ENCODE measurements at regions not wholly inside any gene's neighbourhood (a gene's known extent, or its start where the extent isn't known, plus 50 kb on each side); places are given as distances from the start of the nearest gene placed in this dataset.

DNA sequence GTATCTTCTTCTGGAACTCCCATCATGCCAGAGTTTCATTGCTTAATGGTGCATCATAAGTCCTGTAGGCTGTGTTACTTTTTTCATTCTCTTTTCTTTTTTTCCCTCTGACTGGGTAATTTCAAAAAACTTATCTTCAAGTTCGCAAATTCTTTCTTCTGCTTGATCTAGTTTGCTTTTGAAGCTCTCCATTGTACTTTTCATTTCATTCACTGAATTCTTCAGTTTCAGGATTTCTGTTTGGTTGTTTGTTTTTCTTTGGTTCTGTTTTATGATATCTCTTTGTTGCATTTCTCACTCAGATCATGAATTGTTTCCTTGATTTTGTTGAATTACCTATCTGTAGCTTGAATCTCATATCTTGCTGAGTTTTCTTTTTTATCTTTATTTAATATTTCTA lies 83.3 kb upstream of the PRMT8 start:
- no peak overlapping the region for H3K4me3 ChIP-seq
- H3K27ac ChIP-seq: no peak overlapping the region
- DNase-seq (ENCODE audit: low spot score): no peak
- TF ChIP-seq, protein P1, sequence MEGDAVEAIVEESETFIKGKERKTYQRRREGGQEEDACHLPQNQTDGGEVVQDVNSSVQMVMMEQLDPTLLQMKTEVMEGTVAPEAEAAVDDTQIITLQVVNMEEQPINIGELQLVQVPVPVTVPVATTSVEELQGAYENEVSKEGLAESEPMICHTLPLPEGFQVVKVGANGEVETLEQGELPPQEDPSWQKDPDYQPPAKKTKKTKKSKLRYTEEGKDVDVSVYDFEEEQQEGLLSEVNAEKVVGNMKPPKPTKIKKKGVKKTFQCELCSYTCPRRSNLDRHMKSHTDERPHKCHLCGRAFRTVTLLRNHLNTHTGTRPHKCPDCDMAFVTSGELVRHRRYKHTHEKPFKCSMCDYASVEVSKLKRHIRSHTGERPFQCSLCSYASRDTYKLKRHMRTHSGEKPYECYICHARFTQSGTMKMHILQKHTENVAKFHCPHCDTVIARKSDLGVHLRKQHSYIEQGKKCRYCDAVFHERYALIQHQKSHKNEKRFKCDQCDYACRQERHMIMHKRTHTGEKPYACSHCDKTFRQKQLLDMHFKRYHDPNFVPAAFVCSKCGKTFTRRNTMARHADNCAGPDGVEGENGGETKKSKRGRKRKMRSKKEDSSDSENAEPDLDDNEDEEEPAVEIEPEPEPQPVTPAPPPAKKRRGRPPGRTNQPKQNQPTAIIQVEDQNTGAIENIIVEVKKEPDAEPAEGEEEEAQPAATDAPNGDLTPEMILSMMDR (IDR thresholded peaks at IDR 0.05): no peak

DNA sequence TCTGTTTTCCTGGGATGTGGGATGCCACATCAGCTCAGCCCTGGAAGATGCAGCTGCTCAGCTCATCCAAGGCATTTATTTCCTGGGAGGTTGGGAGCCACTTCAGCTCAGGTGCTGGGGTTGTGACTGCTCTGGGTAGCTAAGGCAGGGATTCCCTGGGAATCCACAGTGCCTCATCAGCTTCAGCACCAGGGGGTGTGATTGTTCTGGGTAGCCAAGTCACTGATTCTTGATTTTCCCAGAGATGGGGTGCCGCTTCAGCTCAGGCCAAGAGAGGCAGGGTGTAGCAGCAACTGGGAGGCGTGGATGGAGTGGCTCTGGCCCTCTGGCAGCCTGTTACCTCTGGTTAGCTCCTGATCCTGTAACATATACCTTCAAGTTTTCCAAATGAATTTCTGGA lies 81.3 kb upstream of the PRMT8 start:
- H3K27ac ChIP-seq: no peak overlapping the region
- no peak for DNase-seq (ENCODE audit: low spot score)
- H3K4me3 ChIP-seq: no peak overlapping the region
- TF ChIP-seq, protein P1 (IDR thresholded peaks at IDR 0.05): no peak

DNA sequence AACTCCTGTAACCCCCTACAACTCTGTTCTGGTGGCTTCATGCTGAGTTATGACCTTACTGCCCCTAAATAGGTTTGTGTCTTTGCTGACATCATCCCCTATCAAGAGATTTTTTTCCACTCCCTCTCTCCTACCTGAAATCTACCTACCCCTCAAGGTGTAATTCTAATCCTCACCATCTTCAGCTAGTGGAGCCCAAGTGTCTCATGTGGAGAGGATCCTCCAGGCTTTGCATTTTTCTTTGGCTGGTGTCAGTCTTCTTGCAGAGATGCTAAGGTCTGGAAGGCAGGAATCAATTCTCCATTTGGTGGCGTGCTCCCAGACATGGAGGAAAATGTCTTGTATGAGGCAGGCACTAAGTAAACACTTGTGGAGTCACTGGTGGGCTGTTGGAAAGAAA lies 74.8 kb upstream of the PRMT8 start:
- H3K4me3 ChIP-seq: no peak overlapping the region
- no peak for DNase-seq (ENCODE audit: low spot score)
- no peak overlapping the region for H3K27ac ChIP-seq
- TF ChIP-seq, protein P1 (IDR thresholded peaks at IDR 0.05): no peak

DNA sequence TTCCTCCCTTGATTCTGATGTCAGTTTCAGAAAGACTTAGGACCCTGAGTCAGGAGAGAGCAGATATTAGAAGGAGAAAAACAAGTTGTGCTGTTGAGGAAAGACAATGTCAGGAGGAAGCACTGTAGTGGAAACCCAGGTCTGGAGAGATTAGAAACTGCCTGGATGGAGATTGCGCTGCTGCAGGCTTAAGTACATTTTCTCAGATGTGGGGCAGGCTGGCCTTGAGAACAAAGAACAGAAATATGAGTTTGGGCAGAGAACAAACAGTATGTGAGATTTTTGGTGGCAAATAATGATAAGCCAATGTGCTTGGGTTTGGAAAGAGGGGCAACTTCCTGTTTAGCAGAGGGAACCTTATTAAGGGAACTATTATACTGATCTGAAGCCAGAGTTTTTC lies 74.3 kb upstream of the PRMT8 start:
- Histone ChIP-seq H3K27ac (no peak overlapping the region), H3K4me3 (no peak overlapping the region)
- DNase-seq (ENCODE audit: low spot score): no peak
- TF ChIP-seq, protein P1 (IDR thresholded peaks at IDR 0.05): no peak

DNA sequence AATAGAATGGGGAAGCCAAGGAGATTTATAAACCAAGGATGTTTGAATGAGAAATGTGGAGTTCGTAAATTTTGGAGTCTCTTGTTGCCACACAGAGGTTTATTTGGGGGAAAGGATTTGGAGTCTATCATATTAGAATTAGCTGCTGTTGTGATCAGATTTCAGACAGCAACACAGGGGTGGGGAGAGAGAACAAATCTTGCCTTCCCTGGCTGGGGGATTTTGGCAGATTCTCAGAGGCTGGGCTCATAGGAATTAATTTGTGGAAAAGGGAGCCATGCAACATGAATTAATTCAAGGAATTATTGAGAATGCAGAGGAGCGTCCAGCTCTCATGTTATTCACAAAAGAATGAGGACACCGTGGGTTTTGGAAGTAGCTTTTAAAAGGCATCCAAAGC lies 73.9 kb upstream of the PRMT8 start:
- Histone ChIP-seq H3K27ac (no peak overlapping the region), H3K4me3 (no peak overlapping the region)
- TF ChIP-seq, protein P1 (IDR thresholded peaks at IDR 0.05): no peak
- no peak for DNase-seq (ENCODE audit: low spot score)

DNA sequence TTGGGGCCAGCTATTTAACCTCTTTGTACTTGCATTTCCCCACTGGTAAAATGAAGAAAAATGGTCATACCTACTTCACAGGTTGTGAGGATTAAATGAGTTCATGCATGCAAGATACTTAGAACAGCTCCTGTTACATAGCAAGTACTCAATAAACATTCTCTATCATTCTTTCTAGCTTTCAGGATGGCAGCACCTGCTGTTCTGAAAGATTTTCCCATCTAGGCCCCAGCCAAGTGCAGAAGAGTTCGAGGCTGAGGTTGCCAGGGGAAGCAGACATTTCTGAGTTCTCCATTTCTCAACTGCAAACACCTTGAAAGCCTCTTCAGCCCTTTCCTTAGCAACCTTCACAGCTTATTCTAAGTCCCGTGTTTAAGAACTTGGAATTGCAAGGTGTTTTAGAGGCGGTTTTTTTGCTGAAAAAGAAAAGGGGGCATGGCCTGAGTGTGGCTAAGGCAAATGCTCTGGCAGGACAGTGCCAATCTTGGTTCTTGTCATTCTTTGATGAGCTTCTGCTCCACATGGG lies 73.0 kb upstream of the PRMT8 start:
- TF ChIP-seq, protein P1 (IDR thresholded peaks at IDR 0.05): no peak
- Histone ChIP-seq H3K27ac (no peak overlapping the region), H3K4me3 (no peak overlapping the region)
- DNase-seq (ENCODE audit: low spot score): no peak

DNA sequence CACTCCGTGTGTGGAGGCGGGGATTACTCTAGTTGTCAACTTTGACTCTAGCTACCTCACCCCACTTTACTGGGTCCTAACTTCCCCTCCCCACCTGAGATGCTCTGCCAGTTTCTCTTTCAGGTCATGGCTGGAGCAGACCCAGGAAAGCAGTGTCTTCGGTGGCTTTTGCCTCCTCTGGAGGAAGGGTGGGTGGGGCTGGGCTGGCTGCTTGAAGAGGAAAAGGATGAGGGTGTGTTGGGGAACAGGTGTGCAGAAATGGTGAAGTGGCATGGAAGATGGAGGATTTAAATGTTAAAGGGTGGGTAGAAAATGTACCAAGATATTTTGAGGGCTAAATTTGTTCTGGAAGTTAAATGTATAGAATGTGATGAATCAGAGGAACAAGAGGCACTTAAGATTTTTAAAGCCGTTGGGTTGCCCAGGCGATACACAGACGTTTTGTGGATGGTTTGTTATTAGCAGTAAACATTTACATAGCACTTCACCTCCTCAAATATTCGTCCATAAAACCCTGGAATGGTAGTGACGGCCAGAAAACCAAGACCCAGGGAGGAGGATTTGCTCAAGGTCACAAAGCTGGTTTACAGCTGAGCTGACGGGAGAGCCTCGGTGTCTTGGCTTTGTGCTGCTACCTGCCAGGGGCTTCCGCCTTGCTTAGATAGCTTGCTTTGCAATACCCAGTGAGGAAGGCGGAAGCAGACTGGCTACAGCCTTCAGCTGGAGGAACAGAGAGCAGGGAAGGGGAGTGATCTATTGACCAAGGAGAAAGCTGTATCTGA lies 72.2 kb upstream of the PRMT8 start:
- H3K27ac ChIP-seq: no peak overlapping the region

More for the DNA sequence above, 72.2 kb upstream of the PRMT8 start:
- TF ChIP-seq, protein P1 (IDR thresholded peaks at IDR 0.05): no peak
- H3K4me3 ChIP-seq: no peak overlapping the region
- DNase-seq (ENCODE audit: low spot score): no peak
